ENCODE measurements at regions not wholly inside any gene's neighbourhood (a gene's known extent, or its start where the extent isn't known, plus 50 kb on each side); places are given as distances from the start of the nearest gene placed in this dataset.
"Not testable (repeated sequence)": the region's sequence is repeated elsewhere in the genome, so short reads cannot be mapped to it uniquely, and the experiment has no call there.

DNA sequence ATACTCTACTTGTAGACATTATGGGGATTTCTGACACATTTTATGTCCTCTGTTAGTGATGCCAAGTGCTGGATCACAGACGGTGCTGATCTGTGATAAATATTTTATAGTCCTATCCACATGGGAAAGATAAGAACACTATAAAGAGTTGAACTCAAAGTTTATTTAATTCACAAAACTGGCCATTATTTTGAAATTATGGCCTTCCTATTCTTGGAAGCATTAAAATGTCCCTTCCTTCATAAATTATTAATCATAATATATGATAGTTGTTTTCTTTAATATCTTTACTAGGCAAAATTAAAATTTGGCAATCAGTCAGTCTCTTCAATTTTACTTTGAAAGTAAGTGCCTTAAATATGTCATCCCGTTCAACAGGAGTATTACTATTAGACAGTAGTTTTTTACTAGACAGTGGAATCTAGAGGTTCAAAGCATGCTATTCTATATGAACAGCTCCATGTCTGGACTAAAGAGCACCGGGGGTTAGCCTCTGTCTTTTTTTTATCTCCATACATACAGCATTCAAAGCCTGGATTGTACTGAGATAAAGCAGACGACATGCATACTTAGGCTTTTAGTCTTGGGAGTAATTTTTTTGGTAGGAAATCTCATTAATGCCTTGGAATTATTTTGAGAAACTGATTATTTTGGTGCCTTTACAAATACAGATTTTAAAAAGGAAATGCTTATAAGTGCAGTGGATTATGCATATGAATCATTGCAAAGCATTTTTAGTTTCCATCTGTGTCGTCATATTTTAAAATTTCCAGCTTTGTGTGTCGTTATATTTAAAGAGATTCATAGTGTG is 306.1 kb upstream of the RGS6 start:
- no peak for DNase-seq (ENCODE audit: low read depth)

DNA sequence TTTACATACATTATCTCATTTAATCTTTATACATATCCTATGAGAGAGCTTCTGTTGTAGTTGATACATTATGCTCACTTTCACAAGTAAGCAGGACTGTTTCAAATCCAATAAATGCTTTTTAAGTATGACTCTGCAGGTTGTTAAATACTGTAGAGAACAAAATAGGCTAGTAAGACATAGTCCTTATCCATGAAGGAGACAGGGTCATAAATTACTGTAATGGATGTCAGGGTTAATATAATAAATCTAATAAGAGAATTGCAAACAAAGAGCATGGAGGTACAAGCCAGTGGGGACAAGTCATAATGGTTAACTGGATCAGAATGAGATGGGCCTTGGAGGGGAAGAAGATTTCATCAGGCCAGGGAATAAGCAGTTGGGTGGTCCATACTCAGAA is 303.8 kb upstream of the RGS6 start:
- DNase-seq (ENCODE audit: low read depth) = no peak

DNA sequence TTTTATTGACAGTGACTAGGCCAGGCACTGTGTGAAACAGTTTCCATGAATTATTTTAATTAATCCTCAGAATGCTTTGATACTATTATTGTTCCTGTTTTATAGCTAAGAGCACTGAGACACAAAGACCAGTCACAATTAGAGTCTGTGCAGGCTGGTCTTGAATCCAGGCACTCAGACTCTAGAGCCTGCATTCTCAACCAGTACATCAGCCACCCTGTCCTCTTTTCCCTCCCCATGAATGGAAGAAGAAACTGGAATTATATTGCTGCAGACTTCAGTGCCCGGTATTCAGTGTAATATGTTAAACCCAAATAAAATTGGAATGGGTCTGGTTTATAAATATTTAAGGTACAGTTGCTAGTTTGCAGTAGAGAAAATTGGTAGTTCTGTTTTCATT is 303.0 kb upstream of the RGS6 start:
- no peak for DNase-seq (ENCODE audit: low read depth)

DNA sequence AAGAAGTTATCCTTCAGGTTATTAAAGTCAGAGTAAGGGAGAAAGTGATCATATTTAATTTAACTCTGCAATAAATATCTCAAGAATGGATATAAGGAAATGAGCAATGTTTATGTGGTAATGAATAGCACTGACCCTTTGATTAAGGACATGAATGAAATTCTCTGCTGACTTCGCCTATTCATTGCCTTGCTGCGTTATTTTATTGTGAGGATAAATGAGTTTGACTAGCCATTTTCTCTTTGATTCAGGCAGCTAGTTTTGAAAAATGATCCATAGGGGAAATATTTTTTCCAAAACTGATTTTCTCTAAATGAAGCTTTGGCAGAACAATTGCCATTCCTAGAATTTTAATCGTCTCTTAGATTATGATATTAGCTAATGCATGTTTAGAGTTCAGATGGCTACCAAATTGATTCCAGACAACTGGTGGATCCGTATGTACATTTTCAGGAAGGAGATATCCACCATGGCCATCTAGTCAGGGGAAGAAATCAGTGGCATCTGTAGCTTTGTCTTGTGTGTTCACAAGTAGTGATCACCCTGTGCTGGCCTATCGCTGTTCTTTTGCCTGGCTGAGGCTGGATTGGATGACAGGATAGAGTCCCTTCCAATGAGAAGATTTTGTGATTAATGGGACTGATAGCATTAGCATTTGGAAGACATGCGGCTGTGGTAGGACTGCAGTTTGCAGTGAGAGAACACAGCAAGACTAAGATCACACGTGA is 302.3 kb upstream of the RGS6 start:
- no peak for DNase-seq (ENCODE audit: low read depth)

DNA sequence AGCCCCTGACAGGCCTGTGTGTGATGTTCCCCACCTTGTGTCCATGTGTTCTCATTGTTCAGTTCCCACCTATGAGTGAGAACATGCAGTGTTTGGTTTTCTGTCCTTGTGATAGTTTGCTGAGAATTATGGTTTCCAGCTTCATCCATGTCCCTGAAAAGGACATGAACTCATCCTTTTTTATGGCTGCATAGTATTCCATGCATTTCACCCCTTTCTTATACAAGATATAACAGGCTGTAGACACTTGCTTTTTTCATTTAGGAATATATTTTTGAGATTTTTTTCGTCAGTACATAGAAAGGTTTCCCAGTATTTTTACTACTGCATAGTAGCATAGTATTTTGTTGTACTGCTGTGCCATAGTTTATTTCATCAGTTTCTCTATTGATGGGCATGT is 301.2 kb upstream of the RGS6 start:
- DNase-seq (ENCODE audit: low read depth) = not testable (repeated sequence)

DNA sequence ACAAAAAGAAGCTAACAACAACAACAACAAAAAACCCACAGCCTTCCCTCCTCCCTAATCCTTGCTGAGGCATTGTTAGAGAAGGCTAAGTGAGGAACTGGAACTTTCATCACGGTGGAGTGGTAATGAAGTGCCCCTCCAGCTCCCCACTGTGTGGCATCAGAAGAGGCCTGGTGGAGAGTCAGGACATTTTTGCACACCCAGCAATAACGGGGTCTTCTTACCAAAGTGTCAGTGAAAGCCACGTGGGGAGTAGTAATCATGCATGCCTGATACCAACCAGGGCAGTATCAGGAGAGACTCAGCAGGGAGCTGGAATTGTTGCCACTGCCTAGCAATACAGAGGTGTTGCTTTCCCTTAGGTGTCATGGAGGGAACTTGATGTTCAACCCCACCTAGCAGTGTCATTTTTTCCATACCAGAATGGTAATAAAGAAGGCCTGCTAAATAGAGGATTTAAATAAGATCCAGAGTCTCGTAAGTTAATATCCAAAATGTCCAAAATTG is 299.7 kb upstream of the RGS6 start:
- DNase-seq (ENCODE audit: low read depth) = no peak

DNA sequence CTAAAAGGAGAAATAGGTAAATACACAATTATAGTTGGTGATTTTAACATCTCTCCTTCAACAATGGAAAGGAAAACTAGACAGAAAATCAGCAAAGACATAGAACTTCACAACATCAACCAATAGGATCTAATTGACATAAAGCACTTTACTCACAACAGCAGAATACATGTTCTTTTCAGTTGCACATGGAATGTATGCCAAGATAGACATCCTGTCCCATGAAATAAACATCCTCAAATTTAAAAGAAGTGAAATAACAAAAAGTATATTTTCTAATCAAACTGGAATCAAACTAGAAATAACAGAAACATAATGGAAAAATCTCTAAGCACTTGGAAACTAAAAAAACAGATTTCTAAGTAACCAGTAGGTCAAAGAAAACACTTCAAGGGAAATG is 296.2 kb upstream of the RGS6 start:
- DNase-seq (ENCODE audit: low read depth) = no peak

DNA sequence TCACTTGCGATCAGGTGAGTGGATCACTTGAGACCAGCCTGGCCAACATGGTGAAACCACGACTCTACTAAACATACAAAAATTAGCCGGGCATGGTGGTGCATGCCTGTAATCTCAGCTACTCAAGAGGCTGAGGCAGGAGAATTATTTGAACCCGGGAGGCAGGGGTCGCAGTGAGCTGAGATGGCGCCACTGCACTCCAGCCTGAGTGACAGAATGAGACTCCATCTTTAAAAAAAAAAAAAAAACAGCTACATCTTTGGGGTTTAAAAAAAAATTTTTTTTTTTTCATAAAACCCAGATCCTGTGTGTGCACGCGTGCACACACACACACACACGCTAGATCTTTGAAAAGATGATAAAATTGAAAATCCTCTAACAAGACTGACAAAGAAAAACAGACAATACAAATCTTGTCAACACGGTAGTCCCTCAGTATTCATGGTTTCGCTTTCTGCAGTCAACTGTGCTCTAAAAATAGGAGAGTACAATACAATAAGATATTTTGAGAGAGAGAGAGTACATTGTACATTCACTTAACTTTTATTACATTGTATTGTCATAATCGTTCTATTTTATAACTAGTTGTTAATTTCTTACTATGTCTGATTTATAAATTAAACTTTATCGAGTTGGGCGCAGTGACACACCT is 295.3 kb upstream of the RGS6 start:
- DNase-seq (ENCODE audit: low read depth) = no peak

DNA sequence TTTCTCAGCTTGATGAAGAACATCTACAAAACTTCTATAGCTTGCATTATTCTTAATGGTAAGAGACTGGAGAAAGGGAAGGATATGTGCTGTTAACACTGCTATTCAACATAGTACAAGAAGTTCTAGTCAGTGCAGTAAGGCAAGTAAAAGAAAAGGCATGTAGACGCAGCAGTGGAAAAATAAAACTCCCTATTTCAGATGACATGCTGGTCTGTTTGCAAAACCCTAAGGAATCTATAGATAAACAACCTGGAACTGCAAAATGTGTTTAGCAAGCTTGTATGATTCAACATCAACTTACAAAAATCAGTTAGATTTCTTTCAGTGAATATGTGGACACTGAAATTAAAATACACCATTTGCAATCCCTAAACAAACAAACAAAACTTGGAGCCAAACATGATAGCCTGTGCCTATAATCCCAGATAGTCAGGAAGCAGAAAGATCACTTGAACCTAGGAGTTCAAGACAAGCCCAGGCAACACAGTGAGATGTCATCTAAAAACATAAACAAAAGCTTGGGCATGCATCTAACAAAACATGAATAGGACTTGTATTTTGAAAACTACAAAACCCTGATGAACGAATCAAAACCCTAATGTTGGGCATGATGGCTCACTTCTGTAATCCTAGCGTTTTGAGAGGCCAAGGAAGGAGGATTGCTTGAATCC is 293.6 kb upstream of the RGS6 start:
- no peak for DNase-seq (ENCODE audit: low read depth)

DNA sequence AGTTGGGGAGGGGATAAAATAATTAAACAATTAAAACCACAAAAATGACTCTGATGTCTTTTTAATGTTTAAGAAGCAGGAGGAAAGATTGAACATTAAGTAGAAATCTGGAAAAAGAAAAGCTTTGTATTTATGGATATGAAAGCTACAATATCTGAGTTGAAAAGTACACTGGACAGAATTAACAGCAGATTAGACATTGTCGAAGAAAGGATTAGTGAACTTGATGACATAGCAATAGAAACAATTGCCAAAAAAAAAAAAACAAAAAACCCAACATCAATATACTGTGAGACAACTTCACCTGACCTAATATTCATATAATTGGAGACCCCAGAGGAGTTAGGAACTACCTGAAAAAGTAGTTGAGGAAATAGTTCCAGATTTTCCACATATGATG is 289.5 kb upstream of the RGS6 start:
- DNase-seq (ENCODE audit: low read depth) = no peak

DNA sequence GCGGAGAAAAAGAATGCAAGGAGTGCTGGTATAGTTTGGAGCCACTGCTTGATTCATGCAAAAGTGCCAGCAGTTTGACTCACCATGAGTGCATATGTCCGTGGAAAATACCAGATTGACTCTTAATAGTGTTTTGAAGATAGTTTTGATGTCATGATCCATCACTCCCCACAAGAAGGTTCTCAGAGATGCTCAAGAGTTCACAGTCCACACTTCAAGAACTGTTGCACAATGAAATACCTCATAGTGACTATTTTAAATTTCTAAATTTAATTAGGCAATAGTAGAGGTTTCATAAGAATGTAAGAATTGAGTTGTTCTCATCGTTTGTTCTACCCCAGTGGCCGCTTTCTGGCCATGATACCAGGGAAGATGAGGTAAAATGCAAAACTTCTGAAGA is 286.6 kb upstream of the RGS6 start:
- no peak for DNase-seq (ENCODE audit: low read depth)

DNA sequence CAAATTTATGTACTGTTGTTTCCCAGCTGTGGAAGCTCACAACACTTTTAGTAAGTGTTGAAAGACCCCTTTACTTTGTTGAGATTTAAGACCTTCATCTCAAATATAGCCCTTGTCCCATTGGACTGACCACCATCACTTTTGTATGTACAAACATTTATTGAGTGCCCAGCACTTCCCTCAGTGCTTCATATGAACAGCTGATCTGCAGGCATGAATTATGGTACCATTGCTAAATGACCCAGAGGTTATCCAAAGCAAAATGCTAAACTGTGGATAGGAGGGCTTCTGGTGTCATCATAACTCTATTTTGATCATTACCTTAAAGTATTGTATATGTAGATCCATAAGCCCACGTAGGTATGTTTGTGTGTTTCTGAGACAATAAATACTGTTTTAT is 285.7 kb upstream of the RGS6 start:
- no peak for DNase-seq (ENCODE audit: low read depth)

DNA sequence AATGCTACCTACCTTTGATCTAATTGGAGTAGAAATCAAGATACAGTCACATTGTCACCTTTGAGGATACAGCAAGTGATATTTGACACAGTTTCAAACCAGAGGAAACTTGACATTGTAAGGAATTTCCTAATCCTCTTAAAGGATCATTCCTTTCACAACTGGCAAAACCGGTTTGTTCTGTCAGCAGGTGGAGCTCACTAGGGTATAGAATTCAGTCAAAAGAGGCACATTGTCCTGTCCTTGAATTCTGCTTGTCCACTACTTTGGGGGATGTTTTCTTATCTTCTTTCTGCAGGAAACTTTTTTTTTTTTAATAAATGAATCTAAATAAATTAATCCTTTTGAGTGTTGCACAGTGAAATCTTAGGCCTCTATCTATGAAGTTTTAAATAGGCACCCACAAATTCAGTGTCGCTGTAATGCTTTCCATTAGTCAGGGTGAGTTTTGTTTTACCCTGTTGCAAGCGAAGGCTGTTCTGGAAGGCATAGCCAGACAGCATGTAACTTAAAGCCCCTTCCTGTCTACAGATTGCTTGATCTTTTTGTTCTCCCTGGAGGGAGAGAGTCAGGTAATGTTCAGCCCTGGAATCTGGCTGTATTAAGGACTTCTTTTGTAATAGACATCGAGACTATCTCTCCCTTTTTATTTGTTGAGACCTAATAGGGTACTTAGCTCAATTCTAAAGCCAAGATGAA is 285.0 kb upstream of the RGS6 start:
- no peak for DNase-seq (ENCODE audit: low read depth)

DNA sequence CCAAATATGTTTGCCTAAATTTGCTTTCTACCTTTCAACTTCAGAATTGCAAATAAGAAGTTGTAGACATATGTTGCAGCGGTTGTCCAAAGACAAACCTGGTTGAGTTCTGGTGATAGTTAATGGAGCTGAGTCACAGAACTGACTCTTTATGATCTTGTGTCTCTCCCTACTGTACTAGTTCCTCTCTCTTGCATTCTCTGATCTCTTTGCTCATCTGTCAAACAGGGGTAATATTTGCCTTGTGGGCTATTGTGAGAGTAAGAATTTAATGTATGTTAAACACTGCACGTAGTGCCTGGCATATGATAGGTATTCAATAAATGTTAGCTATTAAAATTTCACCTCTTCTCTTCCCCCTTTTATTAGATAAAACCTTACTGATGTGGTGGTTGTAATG is 283.5 kb upstream of the RGS6 start:
- no peak for DNase-seq (ENCODE audit: low read depth)

DNA sequence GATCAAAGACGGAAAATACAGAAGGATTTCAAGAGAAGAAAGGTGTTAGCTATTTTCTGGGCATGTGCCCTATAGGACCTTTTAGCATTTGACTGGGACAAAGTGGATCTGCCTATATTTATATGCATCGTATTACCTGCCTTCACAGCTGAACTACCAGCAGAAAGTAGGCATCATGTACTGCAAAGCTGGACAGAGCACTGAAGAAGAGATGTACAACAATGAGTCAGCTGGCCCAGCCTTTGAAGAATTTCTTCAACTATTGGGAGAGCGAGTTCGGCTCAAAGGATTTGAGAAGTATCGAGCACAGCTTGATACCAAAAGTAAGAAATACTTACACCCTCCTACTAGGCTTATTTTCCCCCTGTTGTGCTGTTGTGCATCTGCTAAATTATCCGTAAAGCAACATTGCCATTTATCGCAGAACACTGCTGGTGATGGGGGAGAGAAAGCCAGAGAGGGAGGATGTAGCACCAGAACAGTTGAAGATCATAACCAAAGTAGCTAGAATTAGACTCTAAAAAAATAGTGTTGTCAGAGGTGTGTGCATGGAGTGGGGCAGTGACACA is 282.0 kb upstream of the RGS6 start:
- no peak for DNase-seq (ENCODE audit: low read depth)

DNA sequence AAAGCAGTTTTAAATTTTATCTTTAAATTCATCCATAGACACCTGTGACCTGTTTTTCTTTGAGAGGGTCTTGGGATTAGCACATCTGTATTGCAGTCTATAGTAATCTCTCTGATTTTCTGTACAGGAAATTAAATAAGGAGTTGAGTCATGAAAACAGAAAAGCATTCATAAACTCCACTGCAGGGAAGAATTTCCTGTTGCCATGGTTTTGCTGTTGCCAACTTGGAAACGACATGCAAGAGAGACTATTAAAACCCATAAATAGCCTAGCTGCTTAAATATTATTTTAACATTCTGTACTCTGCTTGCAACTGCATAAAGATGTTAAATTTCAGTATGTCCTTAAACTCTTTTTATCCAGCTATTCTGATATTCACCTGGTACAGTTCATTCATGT is 281.0 kb upstream of the RGS6 start:
- peak; percentile 77 for DNase-seq (ENCODE audit: low read depth)

DNA sequence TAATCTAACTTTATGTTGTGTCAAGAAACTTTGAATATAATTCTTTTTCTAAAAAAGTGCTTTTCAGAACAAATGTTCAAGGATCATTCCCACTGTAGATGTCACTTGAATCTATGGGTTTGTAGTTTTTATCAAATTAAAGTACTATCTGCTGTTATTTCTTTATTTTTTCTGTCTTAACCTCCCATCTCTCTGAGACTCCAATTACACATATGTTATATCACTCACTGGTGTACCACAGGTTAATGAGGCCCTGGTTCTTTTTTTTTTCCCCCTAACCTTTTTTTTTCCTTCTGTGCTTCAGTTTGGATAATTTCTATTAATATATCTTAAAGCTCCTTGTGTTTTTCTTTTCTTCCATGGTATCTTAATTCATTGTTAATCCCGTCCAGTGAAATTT is 279.9 kb upstream of the RGS6 start:
- DNase-seq (ENCODE audit: low read depth) = no peak

DNA sequence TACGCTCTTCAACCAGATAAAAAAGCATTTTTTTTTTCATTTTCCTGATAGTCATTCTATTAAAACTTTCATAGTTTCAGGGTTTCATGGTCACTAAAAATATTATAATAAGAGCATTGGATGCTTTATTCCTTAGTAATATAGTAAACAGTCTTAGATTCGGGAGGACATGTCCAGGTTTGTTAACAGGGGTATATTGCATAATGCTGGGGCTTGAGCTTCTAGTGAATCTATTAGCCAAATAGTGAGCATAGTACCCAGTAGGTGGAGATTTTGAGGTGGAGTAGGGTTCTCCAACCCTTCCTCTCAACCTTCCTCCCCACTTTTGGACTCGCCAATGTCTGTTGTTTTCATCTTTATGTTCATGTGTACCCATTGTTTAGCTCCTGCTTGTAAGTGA is 277.4 kb upstream of the RGS6 start:
- no peak for DNase-seq (ENCODE audit: low read depth)

DNA sequence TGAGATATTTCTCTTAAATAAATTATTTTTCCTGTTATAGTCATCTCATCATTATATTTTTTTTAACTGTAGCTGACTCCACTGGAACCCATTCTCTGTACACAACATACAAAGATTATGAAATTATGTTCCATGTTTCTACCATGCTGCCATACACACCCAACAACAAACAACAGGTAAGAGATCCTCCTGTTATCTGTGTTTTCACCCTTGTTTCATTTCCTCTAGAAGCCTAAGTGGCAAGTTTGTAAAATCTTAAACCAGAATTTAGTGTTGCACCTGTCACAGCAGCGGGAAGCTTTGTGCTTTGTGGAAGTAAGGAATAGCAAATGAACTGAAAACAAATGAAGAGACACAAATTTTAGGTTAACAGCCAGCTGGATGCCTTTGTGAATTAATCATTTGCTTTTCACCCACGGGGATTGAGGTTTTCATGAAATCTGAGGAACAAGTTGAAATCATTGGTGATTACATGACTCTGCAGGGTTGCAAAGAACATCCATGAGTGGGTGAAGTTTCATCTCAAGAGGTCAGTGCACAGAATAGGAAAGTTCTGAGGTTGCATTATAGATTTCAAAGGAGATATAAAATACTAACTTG is 273.9 kb upstream of the RGS6 start:
- DNase-seq (ENCODE audit: low read depth) = peak; percentile 31

DNA sequence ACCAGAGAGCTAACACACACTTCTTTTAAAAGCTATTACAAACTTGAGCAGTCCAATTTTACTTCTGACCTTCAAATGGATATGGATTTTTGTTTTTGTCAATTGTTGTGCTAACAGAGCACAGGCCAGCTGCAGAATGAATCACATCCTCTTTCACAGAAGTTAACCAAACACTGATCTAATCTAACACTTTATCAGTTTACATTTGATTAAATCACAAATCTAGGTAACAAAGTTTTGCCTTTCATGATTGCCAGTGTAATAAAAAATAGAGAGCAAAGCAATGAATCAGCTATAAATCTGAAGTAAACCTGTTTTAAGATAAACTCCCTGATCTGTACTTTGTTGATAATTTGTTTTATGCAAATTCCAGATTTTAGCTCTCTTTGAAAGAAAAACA is 273.1 kb upstream of the RGS6 start:
- DNase-seq (ENCODE audit: low read depth) = no peak

All from myocyte (in vitro differentiated cells).